ENCODE measurements at regions not wholly inside any gene's neighbourhood (a gene's known extent, or its start where the extent isn't known, plus 50 kb on each side); places are given as distances from the start of the nearest gene placed in this dataset.
"Not testable (repeated sequence)": the region's sequence is repeated elsewhere in the genome, so short reads cannot be mapped to it uniquely, and the experiment has no call there.

DNA sequence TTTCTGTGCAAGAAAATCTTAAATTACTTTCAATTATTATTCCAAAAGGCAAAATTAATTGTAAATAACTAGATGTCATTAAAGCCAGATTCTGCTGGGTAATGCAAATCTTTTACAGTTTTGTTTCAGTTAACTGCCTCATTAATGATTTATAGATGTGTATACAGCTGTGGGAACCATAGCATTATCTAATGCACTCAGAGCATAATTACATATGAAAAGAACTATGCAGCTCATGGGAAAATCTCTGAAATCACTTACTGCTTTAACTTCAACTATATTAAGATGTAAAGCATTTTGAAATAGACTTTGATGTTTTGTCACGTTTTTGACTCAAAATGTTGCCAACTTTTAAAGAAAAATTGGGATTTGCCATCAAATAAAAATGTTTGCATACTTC lies 630.3 kb upstream of the KLHL4 start:
- no peak for DNase-seq

DNA sequence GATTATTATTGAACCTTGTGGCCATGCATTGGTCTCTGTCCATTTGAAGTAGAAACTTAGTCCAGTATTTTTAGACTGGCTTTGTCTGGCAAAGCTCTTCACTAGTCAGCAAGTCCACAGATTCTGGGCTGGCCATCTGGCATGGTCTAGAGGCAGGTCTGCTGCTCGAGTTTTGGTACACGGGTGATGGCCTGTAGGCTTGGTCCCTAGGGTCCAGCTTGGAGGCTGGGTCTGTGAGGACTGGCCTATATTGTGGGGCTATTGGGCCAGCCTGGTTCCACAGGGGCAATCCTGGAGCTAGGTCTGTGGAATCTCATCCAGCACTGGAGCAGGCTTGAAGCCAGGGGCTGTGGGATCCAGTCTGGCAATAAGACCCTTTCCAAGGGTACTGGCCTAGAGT lies 607.6 kb upstream of the KLHL4 start:
- DNase-seq, result no peak

DNA sequence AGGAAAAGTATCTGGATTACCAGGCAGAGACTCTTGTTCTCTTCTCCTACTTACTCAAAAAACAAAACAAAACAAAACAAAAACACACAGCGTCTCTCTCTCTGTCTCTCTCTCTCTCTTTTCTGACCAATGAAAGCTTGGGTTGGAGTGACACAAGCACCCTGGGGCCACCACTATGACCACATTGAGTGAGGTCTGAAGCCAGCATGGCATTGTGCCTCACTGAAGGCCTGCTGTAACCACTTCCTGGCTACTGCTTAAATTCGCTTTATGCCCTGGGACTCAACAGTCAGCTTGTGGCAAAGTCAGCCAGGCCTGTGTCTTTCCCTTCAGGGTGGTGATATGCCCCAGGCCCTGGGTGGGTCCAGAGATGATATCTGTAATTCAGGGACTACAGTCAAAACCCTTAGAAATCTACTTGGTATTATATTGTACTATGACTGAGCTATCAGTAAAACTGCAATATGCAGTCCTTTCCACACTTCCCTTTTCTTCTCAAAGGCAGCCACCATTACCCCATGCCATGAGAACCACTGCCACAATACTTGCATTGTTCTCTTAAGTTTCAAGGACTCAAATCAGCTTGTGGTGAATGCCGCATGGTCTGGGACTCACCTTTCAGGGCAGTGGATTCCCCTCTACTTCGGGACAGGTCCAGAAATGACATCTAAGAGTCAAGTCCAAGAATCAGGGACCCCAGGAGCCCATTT lies 606.8 kb upstream of the KLHL4 start:
- DNase-seq, result no peak

DNA sequence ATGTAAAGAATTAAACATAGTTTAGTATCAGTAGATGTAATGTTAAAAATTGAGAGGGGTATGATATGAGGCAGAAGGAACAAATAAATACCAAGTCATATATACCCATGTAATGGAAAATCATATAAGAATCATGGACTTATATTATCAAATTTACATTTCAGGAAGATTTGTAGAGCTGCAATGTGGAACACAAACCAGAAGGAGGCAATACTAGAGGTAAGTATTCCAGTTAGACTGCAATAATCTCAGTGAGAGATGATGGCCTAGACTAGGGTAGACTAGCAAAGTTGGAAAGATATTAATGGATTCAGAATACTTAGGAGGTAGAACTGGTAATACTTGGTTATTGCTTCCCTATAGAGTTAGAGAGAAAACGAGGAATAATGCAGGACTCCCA lies 603.0 kb upstream of the KLHL4 start:
- DNase-seq, result no peak

DNA sequence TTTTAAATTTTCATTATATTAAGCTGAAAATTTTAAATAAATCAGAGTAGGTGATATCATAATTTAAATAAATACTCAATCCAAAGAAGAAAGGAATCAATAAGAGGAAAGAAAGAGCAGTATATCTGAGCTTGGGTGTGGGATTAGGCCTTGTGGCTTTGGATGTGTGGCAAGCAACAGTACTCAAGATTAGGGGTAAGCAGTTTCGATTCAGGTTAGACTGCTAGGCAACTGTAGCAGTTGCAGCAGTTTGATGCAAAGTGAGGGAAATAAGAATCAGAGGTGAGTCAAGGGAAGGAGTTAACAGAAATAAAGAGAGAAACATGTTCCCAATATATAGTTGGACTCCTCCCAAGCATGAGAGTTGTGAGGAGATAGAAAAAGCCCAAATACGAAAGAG lies 599.6 kb upstream of the KLHL4 start:
- DNase-seq, result no peak

DNA sequence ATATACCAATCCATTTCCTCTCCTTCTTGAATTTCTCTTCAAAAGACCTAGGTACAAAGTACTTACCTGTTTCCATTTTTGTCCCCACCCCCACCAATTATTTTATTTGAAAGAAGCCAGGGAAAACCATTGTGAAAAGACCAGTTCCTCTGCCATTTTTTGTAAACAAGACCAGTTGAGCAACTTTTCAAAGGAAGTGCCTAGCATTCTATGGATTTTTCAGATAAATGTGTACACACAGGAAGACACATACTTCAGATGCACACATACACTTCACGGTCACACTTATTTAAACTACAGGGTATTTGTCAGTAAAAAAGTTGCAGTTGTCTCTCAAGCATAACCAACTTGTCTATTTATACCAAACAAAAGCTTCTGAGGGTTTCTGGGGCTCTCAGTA lies 587.2 kb upstream of the KLHL4 start:
- DNase-seq, result no peak

DNA sequence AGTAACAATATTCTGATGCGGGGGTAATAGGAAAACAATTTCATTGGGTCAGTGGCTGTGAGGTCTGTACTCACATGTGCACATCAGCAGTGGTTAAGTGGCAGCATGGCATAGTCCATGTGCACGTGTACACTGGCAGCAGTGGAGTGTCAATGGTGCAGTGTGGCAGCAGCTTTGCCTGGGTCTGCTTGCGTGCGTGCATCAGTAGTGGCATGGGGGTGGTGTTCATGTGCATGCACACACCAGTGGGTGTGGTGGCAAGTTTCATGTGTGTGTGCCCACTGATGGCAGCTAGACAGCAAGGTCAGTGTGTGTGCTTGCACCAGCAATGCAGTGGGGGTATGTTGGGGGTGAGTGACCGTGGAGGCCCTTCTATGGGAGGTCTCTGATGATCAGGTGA lies 581.6 kb upstream of the KLHL4 start:
- DNase-seq, result no peak

DNA sequence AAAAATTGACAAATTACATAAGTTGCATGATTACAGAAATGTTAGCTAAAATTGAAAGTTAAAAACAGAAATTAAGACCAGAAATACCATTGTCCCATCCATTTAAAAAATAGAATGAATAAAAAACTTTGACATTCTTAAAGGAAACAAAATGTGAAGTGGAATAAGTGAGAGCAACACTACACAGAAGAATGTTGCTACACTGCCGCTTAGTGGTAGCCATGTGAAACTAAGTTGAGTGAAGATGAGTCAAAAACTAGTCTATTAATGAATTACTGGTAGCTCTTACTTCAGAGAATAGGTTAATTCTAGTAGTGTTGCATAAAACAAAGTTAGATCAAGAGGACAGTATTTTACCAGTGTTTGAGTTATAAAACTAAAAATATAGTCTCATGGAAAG lies 571.0 kb upstream of the KLHL4 start:
- peak; percentile 7 for DNase-seq

DNA sequence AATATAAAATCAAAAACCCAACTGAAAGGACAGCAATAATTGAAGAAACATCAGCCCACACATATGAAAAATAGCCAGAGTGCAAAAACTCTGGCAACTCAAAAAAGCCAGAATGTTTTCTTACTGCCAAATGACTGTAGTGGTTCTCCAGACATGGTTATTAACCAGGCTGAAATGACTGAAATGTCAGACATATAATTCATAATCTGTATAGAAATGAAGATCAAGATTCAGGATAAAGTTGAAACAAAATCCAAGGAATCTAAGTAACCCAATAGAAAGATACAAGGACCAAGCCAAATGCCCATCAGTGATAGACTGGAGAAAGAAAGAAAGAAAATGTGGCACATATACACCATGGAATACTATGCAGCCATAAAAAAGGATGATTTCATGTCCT lies 553.3 kb upstream of the KLHL4 start:
- DNase-seq, result no peak

DNA sequence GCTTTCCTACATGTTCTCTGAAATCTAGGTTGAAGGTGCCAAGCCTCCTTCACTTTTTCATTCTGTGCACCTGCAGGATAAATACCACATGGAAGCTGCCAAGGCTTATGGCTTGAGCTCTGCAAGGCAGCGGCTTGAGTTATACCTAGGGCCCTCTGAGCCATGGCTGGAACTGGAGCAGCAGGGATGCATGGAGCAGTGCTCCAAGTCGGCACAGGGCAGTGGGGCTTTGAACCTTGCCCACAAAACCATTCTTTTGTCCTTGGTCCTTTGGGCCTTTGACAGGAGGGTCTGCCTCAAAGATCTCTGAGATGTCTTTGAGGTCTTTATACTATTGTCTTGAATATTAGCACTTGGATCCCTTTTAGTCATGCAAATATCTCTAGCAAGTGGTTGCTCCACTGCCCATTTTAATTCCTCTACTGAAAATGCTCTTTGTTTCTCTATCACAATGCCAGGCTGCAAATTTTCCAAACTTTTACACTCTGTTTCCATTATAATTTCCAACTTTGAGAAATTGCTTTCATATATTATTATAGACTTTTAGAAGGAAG lies 536.2 kb upstream of the KLHL4 start:
- no peak for DNase-seq

DNA sequence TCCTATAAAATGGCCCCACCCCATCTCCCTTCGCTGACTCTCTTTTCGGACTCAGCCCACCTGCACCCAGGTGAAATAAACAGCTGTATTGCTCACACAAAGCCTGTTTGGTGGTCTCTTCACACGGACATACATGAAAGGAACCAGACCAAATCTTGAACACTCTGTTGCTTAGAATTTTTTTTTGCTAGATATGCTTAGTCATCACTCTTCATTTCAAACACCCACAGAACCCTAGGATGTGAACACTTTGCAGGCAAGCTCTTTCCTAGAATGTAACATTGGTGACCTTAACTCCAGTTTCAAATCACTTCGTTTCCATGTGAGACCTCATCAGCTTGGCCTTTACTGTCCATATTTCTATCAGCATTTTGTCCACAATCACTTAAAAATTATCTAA lies 530.3 kb upstream of the KLHL4 start:
- DNase-seq, result not testable (repeated sequence)

DNA sequence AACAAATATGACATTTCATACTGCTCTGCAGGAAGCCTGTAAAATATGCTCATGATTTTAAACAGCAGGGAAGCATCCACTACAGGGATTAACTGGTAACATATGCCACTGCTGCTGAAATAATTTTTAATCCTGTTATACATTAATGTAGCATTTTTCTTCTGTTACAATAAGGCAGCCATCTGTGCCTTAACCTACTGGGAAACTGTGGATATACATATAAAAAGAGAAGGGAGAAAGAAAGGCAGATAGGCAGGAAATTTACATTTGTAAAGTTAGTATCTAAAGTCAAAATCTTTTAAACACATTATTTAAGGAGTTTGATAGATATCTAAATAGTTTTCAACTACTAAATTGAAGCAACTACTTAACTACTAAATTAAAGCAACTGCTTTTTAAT lies 514.6 kb upstream of the KLHL4 start:
- no peak for DNase-seq

DNA sequence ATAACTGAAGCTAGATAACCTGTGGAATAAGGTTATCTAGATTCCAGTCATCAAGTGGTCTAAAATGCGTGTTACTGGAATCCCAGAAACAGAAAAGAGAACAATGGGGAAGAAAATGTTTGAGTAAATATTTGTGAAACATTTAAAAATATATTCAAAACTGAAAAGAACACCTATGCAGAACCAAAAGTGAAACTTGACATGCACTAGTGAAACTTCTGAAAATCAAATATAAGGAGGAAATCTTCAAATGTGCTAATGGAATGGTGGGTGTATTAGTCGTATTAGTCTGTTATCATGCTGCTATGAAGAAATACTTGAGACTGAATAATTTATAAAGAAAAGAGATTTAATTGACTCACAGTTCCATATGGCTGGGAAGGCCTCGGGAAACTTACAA lies 512.4 kb upstream of the KLHL4 start:
- no peak for DNase-seq

DNA sequence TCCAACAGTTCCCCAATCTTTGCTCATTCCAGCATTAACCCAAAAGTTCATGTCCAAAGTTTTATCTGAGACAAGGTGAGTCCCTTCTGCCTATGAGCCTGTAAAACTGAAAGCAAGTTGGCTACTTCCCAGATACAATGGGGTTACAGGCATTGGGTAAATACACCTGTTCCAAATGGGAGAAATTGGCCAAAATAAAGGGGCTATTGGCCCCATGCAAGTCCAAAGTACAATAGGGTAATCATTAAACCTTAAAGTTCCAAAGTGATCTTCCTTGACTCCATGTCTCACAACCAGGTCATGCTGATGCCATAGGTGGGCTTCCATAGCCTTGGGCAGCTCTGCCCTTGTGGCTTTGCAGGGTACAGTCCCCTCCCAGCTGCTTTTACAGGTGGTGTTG lies 511.7 kb upstream of the KLHL4 start:
- DNase-seq, result no peak

DNA sequence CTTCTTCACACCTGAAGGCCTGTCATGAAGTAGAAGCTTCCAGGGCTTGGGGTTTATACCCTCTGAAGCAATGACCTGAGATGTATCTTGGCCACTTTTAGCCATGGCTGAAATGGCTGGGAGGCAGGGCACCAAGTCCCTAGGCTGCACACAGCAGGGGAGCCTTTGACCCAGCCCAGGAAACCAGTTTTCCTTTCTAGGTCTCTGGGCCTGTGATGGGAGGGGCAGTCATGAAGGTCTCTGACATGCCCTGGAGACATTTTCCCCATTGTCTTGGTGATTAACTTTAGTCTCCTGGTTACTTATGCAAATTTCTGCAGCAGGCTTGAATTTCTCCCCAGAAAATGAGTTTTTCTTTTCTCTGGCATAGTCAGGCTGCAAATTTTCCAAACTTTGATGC lies 511.0 kb upstream of the KLHL4 start:
- DNase-seq, result no peak

DNA sequence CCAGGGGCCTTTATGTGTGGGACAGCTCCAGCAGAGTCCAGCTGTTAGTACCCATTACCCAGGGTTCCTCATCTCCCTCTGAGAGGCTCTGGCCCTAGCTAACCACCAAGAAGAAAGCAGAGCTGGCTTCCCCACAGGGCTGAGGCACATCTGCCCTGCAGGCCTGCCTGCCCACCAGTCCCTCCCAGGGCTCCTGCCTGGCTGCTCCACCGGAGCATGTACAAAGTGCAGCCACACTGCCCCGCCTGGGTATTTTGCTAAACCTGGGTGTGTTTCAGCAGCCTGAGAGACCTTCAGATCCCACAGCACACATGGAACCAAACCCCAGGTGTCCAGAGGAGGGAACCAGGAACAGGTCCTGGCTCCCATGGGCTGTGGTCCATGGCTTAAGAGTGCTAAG lies 500.4 kb upstream of the KLHL4 start:
- no peak for DNase-seq

DNA sequence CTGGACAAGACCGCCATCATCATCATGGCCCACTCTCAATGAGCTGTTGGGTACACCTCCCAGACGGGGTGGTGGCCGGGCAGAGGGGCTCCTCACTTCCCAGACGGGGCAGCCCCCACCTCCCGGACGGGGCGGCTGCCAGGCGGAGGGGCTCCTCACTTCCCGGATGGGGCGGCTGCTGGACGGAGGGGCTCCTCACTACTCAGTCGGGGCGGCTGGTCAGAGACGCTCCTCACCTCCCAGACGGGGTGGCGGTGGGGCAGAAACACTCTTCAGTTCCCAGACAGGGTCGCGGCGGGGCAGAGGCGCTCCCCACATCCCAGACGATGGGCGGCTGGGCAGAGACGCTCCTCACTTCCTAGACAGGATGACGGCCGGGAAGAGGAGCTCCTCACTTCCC lies 484.5 kb upstream of the KLHL4 start:
- DNase-seq, result not testable (repeated sequence)

DNA sequence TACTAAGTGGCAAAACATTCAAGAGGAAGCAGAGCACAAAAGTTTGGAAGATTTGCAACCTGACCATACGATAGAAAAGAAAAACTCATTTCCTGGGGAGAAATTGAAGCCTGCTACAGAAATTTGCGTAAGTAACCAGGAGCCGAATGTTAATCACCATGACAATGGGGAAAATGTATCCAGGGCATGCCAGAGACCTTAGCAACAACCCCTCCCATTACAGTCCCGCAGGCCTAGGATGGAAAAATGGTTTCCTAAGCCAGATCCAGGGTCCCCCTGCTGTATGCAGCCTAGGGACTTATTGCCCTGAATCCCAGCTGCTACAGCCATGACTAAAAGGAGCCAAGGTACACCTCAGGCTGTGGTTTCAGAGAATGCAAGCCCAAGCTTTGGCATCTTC lies 472.2 kb upstream of the KLHL4 start:
- no peak for DNase-seq

DNA sequence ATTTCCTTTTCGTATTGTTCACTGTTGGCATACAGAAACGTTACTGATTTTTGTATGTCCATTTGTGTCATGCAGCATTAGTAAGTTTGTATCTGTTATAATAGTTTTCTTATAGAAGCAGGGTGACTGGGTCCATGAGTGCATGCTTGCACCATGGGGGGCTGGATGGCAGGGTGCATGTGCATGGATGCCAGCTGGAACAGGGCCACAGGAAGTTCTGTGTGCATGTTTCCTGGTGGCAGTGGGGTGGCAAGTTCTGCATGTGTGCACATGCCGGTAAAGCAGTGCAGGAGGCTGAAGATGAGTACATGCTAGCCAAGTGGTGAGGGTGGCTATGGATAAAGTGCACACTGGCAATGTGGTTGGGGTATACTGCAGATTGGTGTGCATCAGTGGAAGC lies 468.0 kb upstream of the KLHL4 start:
- no peak for DNase-seq

DNA sequence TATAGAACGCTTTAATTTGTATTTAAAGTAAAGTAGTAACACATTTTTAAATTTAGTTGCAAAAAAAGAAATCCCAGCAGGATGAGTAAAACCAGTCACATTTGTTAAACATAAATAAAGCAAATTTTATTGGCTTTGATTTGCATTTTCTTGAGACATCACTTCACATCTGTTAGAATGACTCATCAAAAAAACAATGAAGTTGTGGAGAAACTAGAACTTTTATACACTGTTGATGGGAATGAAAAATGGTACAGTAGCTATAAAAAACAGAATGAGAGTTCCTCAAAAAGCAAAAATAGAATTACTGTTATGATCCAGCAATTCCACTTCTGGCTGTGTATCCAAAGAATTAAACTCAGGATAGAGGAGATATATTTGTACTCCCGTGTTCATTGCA lies 454.0 kb upstream of the KLHL4 start:
- DNase-seq, result no peak

DNA sequence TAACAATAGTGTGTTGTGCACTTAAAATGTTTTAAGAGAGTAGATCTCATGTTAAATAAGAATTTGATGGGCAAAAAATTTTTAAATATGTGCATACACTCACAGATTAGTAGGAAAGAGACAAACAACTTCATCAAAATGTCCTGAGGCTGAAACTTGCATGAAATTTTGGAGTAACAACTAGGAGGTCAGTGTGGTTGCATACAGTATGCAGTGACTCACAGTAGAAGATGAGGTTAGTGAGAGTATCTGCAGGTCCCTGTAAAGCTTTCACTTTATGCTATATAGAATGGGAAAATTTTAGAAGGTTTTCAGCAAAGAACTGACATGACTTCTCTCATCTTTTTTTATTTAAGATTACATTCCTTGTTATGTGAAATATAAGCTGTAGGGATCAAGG lies 453.1 kb upstream of the KLHL4 start:
- DNase-seq, result no peak

DNA sequence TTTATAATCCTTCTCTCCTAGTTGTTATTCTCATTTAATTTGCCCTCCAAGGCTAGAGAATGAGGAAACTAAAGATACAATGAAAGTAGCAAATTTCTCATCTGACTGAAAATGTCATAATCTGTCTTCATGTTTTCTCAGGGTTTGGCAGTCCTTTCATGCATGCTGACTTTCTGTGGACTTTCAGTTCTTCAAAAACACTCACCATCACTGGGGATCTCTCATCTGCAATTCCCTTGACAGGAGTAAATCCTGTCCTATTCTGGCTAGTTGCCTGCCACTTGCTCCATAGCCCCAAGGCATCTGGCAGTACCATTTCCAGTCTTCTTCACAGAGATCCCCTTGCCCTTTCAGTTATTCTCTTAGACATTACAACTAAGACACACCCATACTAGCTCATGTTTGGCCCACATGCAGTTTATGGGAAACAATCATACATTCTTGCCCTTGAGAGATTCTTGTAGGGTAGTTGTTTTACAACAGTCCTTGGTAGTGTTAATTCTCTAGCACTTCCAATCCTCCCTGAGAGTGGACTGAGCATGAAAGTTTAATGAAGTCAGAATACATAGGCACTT lies 449.7 kb upstream of the KLHL4 start:
- DNase-seq, result no peak

DNA sequence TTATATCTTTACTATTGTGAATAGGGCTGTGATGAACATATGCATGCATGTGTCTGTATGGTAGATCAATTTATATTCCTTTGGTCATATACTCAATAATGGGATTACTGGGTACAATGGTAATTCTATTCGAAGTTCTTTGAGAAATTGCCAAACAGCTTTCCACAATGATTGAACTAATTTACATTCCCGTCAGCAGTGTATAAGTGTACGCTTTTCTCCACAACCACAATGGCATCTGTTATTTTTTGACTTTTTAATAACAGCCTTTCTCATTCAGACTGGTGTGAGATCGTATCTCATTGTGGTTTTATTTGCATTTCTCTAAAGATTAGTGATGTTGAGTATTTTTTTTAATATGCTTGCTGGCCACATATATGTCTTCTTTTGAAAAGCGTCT lies 439.4 kb upstream of the KLHL4 start:
- DNase-seq, result no peak

DNA sequence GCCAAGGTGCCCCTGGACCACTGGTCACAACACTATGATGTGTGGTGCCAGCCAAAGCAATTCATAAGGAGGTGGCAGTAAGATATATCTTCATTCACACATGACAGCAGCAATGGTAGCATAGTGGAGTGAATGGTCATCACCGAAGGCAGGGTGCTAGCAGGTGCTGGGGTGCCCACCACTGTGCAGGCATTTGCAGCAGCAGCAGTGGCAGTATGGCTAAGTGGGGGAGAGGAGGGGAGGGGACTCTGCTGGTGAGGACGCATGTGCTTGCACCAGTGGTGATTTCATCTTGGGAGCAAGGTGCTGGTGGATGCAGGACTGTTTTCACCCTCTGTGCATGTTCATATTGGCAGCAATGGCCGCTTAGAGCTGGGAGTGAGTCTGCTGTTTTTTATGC lies 419.1 kb upstream of the KLHL4 start:
- DNase-seq, result no peak

DNA sequence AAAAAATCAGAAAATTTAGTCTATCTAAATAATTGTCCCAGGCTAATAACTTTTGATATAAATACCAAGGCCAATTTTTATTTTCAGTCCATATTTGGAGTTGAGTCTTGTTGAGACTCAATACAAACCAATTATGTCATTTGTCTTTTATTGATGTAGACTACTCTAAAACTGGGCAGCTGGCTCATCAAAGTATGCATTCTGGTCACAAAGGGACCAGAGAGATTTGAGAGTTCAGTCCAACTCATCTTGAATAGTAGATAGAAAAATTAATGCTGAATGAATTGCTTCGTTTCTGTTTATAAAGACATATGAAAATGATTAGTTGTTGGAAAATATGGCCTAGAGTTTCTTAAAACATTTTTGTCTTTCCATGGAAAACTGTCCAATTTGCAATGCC lies 412.5 kb upstream of the KLHL4 start:
- no peak for DNase-seq
